Activated CD4-positive, alpha-beta memory T cell treated with anti-CD3 and anti-CD28 coated beads, Interleukin-2, amount 10 ng/mL, durations not matched to agents 7 days and 5 days (primary cell): ENCODE measurements at regions not wholly inside any gene's neighbourhood (a gene's known extent, or its start where the extent isn't known, plus 50 kb on each side); places are given as distances from the start of the nearest gene placed in this dataset.
"Not testable (repeated sequence)": the region's sequence is repeated elsewhere in the genome, so short reads cannot be mapped to it uniquely, and the experiment has no call there.

Experiments
- CTCF ChIA-PET: fragments of 350-600 bp; sonication (Branson Sonifier 250); formaldehyde crosslinking; loops from one replicate; lab custom pipeline; 2021; ENCODE audit warnings: antibody characterized with exemption, inconsistent platforms; lab: Charles Lee
- POLR2A ChIA-PET: fragments of 350-600 bp; sonication (Branson Sonifier 250); formaldehyde crosslinking; loops from one replicate; lab custom pipeline; 2021; ENCODE audit warnings: antibody characterized with exemption; lab: Charles Lee
- DNase-seq: peaks from one replicate; pipeline ENCODE4 v3.0.0-alpha.2; 2020
- H3K27ac Mint-ChIP-seq: one replicate; pipeline ENCODE4 v1.8.0; 2021; ENCODE audit warnings: mild to moderate bottlenecking, mixed read lengths
- H3K27me3 Mint-ChIP-seq: one replicate; pipeline ENCODE4 v1.8.0; 2021; ENCODE audit warnings: mixed read lengths
- H3K36me3 Mint-ChIP-seq: one replicate; pipeline ENCODE4 v1.8.0; 2021; ENCODE audit warnings: low read depth, mixed read lengths
- H3K4me1 Mint-ChIP-seq: one replicate; pipeline ENCODE4 v1.8.0; 2021; ENCODE audit warnings: mixed read lengths
- H3K4me3 Mint-ChIP-seq: one replicate; pipeline ENCODE4 v1.8.0; 2021; ENCODE audit warnings: mild to moderate bottlenecking, mixed read lengths
- H3K9me3 Mint-ChIP-seq: one replicate; pipeline ENCODE4 v1.8.0; 2021; ENCODE audit warnings: mixed read lengths

DNA sequence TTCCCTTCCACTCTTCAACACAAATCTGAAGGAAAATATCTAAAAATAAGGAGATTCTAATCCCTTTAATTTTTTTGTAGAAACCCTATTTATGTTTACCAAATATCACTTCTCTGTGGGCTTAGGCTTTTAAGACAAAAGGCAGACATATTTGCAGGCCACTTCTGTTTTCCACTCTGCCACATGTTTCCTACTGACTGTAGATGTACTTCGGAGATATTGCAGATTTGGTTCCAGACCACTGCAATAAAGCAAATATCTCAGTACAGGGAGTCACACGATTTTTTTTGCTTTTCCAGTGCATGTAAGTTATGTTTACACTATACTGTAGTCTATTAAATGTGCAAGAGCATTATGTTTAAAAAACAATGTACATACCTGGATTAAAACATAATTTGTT, 219.0 kb downstream of the SREK1 start:
- no peaks in the 10 kb centered on the region for H3K4me1 Mint-ChIP-seq
- H3K9me3 Mint-ChIP-seq = no peaks in the 10 kb centered on the region
- H3K4me3 Mint-ChIP-seq = no peak overlapping the region
- H3K36me3 Mint-ChIP-seq = no peaks in the 10 kb centered on the region
- ChIA-PET CTCF (no interaction called here), POLR2A (no interaction called here)
- H3K27ac Mint-ChIP-seq = no peak overlapping the region
- no peak for DNase-seq
- H3K27me3 Mint-ChIP-seq = peaks cover 12% of the 10 kb centered on the region

DNA sequence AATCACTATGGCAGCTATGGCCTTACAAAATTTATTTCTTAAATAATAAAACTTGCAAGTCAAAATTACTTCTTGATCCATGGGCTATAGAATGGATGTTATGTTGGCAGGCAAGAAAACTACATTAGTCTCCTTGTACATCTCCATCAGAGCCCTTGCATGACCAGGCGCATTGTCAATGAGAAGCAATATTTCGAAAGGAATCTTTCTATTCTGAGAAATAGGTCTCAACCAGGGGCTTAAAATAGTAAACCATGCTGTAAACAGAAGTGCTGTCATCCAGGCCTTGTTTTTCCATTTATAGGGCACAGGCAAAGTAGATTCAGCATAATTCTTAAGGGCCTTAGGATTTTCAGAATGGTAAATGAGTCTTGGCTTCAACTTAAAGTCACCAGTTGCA, 220.1 kb downstream of the SREK1 start:
- POLR2A ChIA-PET = no interaction called here
- Mint-ChIP-seq H3K4me3 (no peak overlapping the region), H3K27me3 (peaks cover 12% of the 10 kb centered on the region), H3K9me3 (no peaks in the 10 kb centered on the region), H3K4me1 (no peaks in the 10 kb centered on the region), H3K27ac (no peak overlapping the region), H3K36me3 (no peaks in the 10 kb centered on the region)
- CTCF ChIA-PET = no interaction called here
- no peak for DNase-seq

DNA sequence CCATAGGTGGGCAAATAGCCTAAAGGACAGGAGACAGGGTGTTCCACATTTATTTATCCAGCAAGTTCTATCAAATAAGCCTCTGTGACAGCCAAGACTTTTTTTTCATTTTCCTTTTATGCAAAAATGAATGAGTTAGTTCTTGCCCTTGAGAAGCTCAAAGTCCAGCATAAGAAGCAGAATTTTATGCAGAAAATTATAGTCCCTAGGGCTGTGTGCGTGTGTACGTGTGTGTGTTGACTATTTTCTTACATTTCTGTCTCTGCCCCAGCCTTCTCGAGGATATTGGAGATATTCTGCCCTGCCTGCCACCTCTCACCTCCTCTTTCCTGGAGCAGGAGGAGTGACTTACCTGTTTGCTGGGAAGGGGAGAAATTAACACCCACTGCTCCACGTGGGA, 221.9 kb downstream of the SREK1 start:
- Mint-ChIP-seq H3K4me1 (no peaks in the 10 kb centered on the region), H3K27ac (no peak overlapping the region), H3K9me3 (no peaks in the 10 kb centered on the region), H3K36me3 (no peaks in the 10 kb centered on the region), H3K4me3 (no peak overlapping the region), H3K27me3 (peaks cover 15% of the 10 kb centered on the region)
- ChIA-PET POLR2A (no interaction called here), CTCF (no interaction called here)
- DNase-seq = no peak

DNA sequence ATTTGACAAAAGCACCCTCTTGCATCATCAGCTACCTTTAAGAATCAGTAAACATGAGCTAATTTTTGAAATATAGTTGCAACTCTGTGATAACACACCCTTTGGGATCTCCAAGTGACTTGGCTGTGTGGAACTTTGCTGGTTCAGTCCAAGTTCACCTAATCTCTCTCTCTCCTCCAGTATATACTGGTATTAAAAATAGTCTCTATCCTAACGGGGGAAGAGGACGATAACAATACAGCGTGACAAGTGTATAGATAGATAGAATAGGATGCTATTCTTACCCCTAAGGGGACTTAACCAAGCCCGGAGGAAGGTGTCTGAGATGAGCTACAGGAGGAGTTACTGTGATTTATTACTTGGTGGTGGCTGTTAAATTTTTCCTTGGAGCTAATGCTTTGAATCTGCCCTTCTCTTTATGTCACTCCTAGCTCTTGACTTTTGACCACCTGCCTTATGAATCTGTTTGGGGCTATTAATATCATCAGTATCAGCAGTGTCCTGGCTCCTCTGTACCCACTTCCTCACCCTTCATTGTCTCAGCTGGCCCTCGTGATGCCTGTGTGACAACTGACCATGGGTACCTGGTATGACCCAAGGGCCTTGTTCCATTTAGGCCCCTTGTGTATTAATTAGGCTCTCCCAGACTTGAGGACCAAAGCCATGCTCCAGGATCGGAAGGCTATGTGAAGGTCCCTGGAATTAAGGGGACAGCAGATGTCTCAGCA, 223.9 kb downstream of the SREK1 start:
- no peaks in the 10 kb centered on the region for H3K9me3 Mint-ChIP-seq
- POLR2A ChIA-PET = no interaction called here

GRCh38 chr5:66368811-66369210, 224.7 kb downstream of the SREK1 start:
- Mint-ChIP-seq H3K4me1 (no peaks in the 10 kb centered on the region), H3K4me3 (no peak overlapping the region), H3K9me3 (no peaks in the 10 kb centered on the region), H3K36me3 (no peaks in the 10 kb centered on the region), H3K27ac (no peak overlapping the region), H3K27me3 (peaks cover 7% of the 10 kb centered on the region)
- ChIA-PET CTCF (interaction anchor here (1.6 kb wide), 1 partner anchor 61 kb away, joined by 5 read pairs; no protein-coding TSS in a partner anchor), POLR2A (no interaction called here)
- DNase-seq = no peak

More for the DNA sequence above, 223.9 kb downstream of the SREK1 start:
- CTCF ChIA-PET = interaction anchor here (1.6 kb wide), 1 partner anchor 61 kb away, joined by 5 read pairs; no protein-coding TSS in a partner anchor
- Mint-ChIP-seq H3K4me3 (no peak overlapping the region), H3K27ac (no peak overlapping the region), H3K27me3 (peaks cover 13% of the 10 kb centered on the region), H3K4me1 (no peaks in the 10 kb centered on the region), H3K36me3 (no peaks in the 10 kb centered on the region)
- no peak for DNase-seq

DNA sequence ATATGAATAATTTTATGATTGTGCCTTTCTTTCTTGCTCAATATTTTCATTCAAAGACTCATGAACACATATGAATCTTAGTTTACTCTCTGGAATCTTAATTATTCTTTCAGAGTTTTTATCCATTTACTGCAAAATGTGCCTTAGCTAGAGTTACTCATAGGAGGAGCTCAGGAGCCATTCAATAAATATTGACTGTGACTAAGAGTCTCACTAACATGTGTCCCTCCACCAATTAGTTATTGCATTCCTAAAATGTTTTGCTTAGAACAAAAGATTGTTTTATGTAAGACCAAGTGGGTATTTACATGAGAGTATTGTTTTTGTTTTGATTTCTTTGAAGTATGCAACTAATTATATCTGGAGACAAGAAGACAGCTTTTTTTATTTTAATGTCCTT, 218.4 kb upstream of the MAST4 start:
- no peak for DNase-seq
- Mint-ChIP-seq H3K4me1 (no peaks in the 10 kb centered on the region), H3K27ac (no peak overlapping the region), H3K27me3 (peaks cover 6% of the 10 kb centered on the region), H3K4me3 (no peak overlapping the region), H3K36me3 (no peaks in the 10 kb centered on the region), H3K9me3 (peaks cover 2% of the 10 kb centered on the region)
- ChIA-PET POLR2A (no interaction called here), CTCF (no interaction called here)

GRCh38 chr5:66378407-66378806, 217.8 kb upstream of the MAST4 start:
- no peak for DNase-seq
- no peaks in the 10 kb centered on the region for H3K4me1 Mint-ChIP-seq
- CTCF ChIA-PET = no interaction called here
- H3K4me3 Mint-ChIP-seq = no peak overlapping the region
- no peak overlapping the region for H3K27ac Mint-ChIP-seq
- H3K9me3 Mint-ChIP-seq = peaks cover 2% of the 10 kb centered on the region
- H3K36me3 Mint-ChIP-seq = no peaks in the 10 kb centered on the region
- peaks cover 6% of the 10 kb centered on the region for H3K27me3 Mint-ChIP-seq
- POLR2A ChIA-PET = no interaction called here

- H3K4me3 Mint-ChIP-seq = no peak overlapping the region
- POLR2A ChIA-PET = no interaction called here
- no peak overlapping the region for H3K27ac Mint-ChIP-seq
- CTCF ChIA-PET = interaction anchor here (0.7 kb wide), 1 partner anchor 123 kb away, joined by 4 read pairs; no protein-coding TSS in a partner anchor
- peaks cover 6% of the 10 kb centered on the region for H3K27me3 Mint-ChIP-seq
- H3K9me3 Mint-ChIP-seq = peaks cover 2% of the 10 kb centered on the region
- H3K4me1 Mint-ChIP-seq = no peaks in the 10 kb centered on the region
- no peak for DNase-seq
- H3K36me3 Mint-ChIP-seq = no peaks in the 10 kb centered on the region
Measured at GRCh38 chr5:66382152-66382551, 214.0 kb upstream of the MAST4 start.

GRCh38 chr5:66405145-66405544, 191.0 kb upstream of the MAST4 start:
- H3K4me3 Mint-ChIP-seq, H3K36me3 Mint-ChIP-seq, POLR2A ChIA-PET, H3K4me1 Mint-ChIP-seq, H3K9me3 Mint-ChIP-seq, H3K27ac Mint-ChIP-seq, DNase-seq, CTCF ChIA-PET: not testable (repeated sequence)
- H3K27me3 Mint-ChIP-seq = peaks cover 19% of the 10 kb centered on the region

- Mint-ChIP-seq H3K9me3 (peaks cover 2% of the 10 kb centered on the region), H3K27me3 (peaks cover 12% of the 10 kb centered on the region), H3K36me3 (no peaks in the 10 kb centered on the region), H3K4me1 (no peaks in the 10 kb centered on the region), H3K4me3 (no peak overlapping the region), H3K27ac (no peak overlapping the region)
- POLR2A ChIA-PET = no interaction called here
- no peak for DNase-seq
- CTCF ChIA-PET = no interaction called here
Measured at GRCh38 chr5:66406761-66407336, 189.3 kb upstream of the MAST4 start.

GRCh38 chr5:66407765-66408164, 188.4 kb upstream of the MAST4 start:
- no peak overlapping the region for H3K27ac Mint-ChIP-seq
- peaks cover 6% of the 10 kb centered on the region for H3K27me3 Mint-ChIP-seq
- CTCF ChIA-PET = no interaction called here
- no peaks in the 10 kb centered on the region for H3K4me1 Mint-ChIP-seq
- no peak for DNase-seq
- no peak overlapping the region for H3K4me3 Mint-ChIP-seq
- POLR2A ChIA-PET = no interaction called here
- H3K9me3 Mint-ChIP-seq = peaks cover under 1% of the 10 kb centered on the region
- no peaks in the 10 kb centered on the region for H3K36me3 Mint-ChIP-seq

DNA sequence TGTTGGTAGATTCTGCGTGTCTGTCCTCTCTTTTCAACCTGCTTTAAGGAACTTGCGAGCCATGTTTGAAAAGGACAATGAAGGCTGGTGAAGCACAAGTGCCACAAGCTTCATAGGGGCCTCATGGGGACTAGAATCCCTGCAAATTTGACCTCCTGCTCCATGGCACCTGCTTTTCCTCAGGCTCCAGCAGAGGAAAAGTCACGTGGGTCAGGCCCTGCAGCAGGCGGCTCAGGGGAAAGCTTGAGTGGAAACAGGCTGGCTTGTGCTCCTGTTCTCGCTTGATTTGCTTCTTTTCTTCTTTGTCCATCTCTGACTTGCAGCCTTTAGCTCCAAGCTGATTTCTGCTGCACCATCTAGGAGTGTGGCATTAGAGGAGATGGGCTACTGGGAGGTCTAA, 187.6 kb upstream of the MAST4 start:
- ChIA-PET POLR2A (no interaction called here), CTCF (no interaction called here)
- DNase-seq = no peak
- H3K4me3 Mint-ChIP-seq = no peak overlapping the region
- H3K27me3 Mint-ChIP-seq = peaks cover 2% of the 10 kb centered on the region
- no peaks in the 10 kb centered on the region for H3K36me3 Mint-ChIP-seq
- H3K4me1 Mint-ChIP-seq = no peaks in the 10 kb centered on the region
- no peaks in the 10 kb centered on the region for H3K9me3 Mint-ChIP-seq
- no peak overlapping the region for H3K27ac Mint-ChIP-seq

DNA sequence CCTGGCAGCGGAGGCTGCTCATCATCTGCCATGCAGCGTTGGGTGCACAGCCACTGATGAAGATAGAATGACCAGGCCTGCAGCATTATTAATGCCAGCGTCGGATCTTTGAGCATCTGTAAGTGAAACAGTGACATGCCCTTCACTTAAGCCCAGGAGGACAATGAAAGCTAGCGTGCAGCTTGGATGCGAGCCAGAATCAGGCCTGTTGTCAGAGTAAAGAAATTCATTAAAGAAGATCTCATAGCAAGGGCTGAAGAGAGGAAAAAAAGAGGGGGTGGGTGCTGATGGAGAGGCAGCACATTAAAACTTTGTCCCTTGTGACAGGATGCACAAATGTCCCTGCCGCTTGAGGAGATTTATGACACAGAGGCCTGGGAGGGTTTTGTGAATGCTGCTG, 186.1 kb upstream of the MAST4 start:
- H3K36me3 Mint-ChIP-seq = no peaks in the 10 kb centered on the region
- ChIA-PET CTCF (no interaction called here), POLR2A (no interaction called here)
- H3K4me3 Mint-ChIP-seq = no peak overlapping the region
- H3K27ac Mint-ChIP-seq = no peak overlapping the region
- H3K4me1 Mint-ChIP-seq = no peaks in the 10 kb centered on the region
- H3K9me3 Mint-ChIP-seq = no peaks in the 10 kb centered on the region
- H3K27me3 Mint-ChIP-seq = no peaks in the 10 kb centered on the region
- DNase-seq = no peak

DNA sequence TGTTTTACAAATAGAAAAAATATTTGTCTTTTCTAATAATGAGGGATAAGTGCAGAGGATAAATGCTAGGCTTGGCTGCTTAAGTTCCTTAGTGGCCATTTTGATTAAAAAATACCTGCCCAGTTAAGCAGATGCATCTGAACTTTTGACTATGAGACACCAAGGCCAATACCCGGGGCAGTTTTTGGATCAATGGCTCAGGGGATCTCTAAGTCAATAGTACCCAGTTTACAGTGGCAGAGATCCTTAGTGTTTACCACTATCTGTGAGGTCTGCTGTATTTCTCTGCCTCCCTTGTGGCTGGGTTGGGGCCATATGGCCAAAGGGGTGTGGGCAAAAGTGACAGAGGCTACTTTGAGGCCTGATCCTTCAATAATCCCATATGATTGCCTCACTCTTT, 184.5 kb upstream of the MAST4 start:
- no peaks in the 10 kb centered on the region for H3K27me3 Mint-ChIP-seq
- ChIA-PET POLR2A (no interaction called here), CTCF (no interaction called here)

More for the DNA sequence above, 184.5 kb upstream of the MAST4 start:
- no peaks in the 10 kb centered on the region for H3K9me3 Mint-ChIP-seq
- H3K4me1 Mint-ChIP-seq = no peaks in the 10 kb centered on the region
- no peak overlapping the region for H3K4me3 Mint-ChIP-seq
- no peak overlapping the region for H3K27ac Mint-ChIP-seq
- H3K36me3 Mint-ChIP-seq = no peaks in the 10 kb centered on the region
- DNase-seq = no peak
